KMS-11 (cell line): ENCODE measurements at regions not wholly inside any gene's neighbourhood (a gene's known extent, or its start where the extent isn't known, plus 50 kb on each side); places are given as distances from the start of the nearest gene placed in this dataset.

Experiments used
- H2AFZ ChIP-seq: fragments of 200-600 bp; sonication (generic); 2 replicates; pipeline ENCODE4 v1.6.1; 2016; ENCODE audit warnings: antibody characterized with exemption, mixed run types, low read depth
- H3K27ac ChIP-seq: fragments of 200-600 bp; sonication (generic); 2 replicates; pipeline ENCODE4 v1.6.1; 2016; ENCODE audit warnings: mild to moderate bottlenecking, mixed run types
- H3K27me3 ChIP-seq: fragments of 200-600 bp; sonication (generic); 2 replicates; pipeline ENCODE4 v1.6.1; 2017; ENCODE audit warnings: mild to moderate bottlenecking, low read depth, mixed run types, moderate library complexity; ENCODE audit not compliant: insufficient read depth
- H3K36me3 ChIP-seq: fragments of 200-600 bp; sonication (generic); 2 replicates; pipeline ENCODE4 v1.6.1; 2017; ENCODE audit warnings: mild to moderate bottlenecking, mixed run types; ENCODE audit not compliant: insufficient read depth
- H3K4me1 ChIP-seq: fragments of 200-600 bp; sonication (generic); 2 replicates; pipeline ENCODE4 v1.6.1; 2016; ENCODE audit warnings: mild to moderate bottlenecking, low read depth, mixed run types; ENCODE audit not compliant: poor library complexity, severe bottlenecking
- H3K4me2 ChIP-seq: fragments of 200-600 bp; sonication (generic); 2 replicates; pipeline ENCODE4 v1.7.0; 2016; ENCODE audit warnings: mild to moderate bottlenecking, mixed run types
- H3K4me3 ChIP-seq: fragments of 200-600 bp; sonication (generic); IDR thresholded peaks from 2 replicates; pipeline ENCODE4 v1.6.1; 2017; ENCODE audit warnings: low read depth, low read length, mixed read lengths; ENCODE audit not compliant: insufficient read depth
- H3K79me2 ChIP-seq: fragments of 200-600 bp; sonication (generic); 2 replicates; pipeline ENCODE4 v1.6.1; 2016; ENCODE audit warnings: low read depth, mixed run types; ENCODE audit not compliant: insufficient read depth
- H3K9ac ChIP-seq: fragments of 200-600 bp; sonication (generic); 2 replicates; pipeline ENCODE4 v1.6.1; 2016; ENCODE audit warnings: mild to moderate bottlenecking, mixed run types
- H4K20me1 ChIP-seq: fragments of 200-600 bp; sonication (generic); 2 replicates; pipeline ENCODE4 v1.6.1; 2016; ENCODE audit warnings: mild to moderate bottlenecking, mixed run types; ENCODE audit not compliant: insufficient read depth
- CTCF ChIP-seq: fragments of 200-600 bp; sonication (generic); conservative IDR thresholded peaks from 2 replicates; pipeline ENCODE4 v1.6.1; 2017; ENCODE audit warnings: low read depth, mild to moderate bottlenecking, antibody characterized with exemption, low read length, moderate library complexity, mixed read lengths

GRCh38 chr7:25678215-25678614 lies 449.9 kb upstream of the NPVF start:
- H3K79me2 ChIP-seq: no peaks in the 10 kb centered on the region
- no peak overlapping the region for H2AFZ ChIP-seq
- H3K27ac ChIP-seq: no peak overlapping the region
- H3K9ac ChIP-seq: no peak overlapping the region
- no peak overlapping the region; the same call in 1 of the 2 replicates for H3K4me2 ChIP-seq
- no peak for TF ChIP-seq CTCF
- no peak overlapping the region for H3K4me3 ChIP-seq
- H3K27me3 ChIP-seq: no peaks in the 10 kb centered on the region
- H3K4me1 ChIP-seq: peaks cover 15% of the 10 kb centered on the region
- no peaks in the 10 kb centered on the region for H4K20me1 ChIP-seq
- no peaks in the 10 kb centered on the region for H3K36me3 ChIP-seq

GRCh38 chr7:25680636-25681035 lies 452.4 kb upstream of the NPVF start:
- no peaks in the 10 kb centered on the region for H3K79me2 ChIP-seq
- no peak overlapping the region for H3K9ac ChIP-seq
- peaks cover 15% of the 10 kb centered on the region for H3K4me1 ChIP-seq
- H3K4me3 ChIP-seq: no peak overlapping the region
- no peak for TF ChIP-seq CTCF
- no peak overlapping the region for H3K27ac ChIP-seq
- H3K36me3 ChIP-seq: no peaks in the 10 kb centered on the region
- no peak overlapping the region for H3K4me2 ChIP-seq
- H2AFZ ChIP-seq: no peak overlapping the region
- H4K20me1 ChIP-seq: no peaks in the 10 kb centered on the region
- H3K27me3 ChIP-seq: no peaks in the 10 kb centered on the region

- Histone ChIP-seq H3K4me2 (no peak overlapping the region), H3K27me3 (no peaks in the 10 kb centered on the region), H3K9ac (no peak overlapping the region), H3K79me2 (no peaks in the 10 kb centered on the region), H4K20me1 (no peaks in the 10 kb centered on the region), H3K4me1 (no peaks in the 10 kb centered on the region), H3K4me3 (no peak overlapping the region), H3K36me3 (no peaks in the 10 kb centered on the region), H2AFZ (no peak overlapping the region), H3K27ac (no peak overlapping the region)
- TF ChIP-seq CTCF: no peak
Measured at GRCh38 chr7:25684360-25684759, 456.1 kb upstream of the NPVF start.

GRCh38 chr7:25686493-25686892 lies 458.2 kb upstream of the NPVF start:
- H3K27me3 ChIP-seq: no peaks in the 10 kb centered on the region
- no peaks in the 10 kb centered on the region for H3K4me1 ChIP-seq
- no peak overlapping the region for H3K27ac ChIP-seq
- no peaks in the 10 kb centered on the region for H4K20me1 ChIP-seq
- no peak overlapping the region for H3K4me2 ChIP-seq
- no peak overlapping the region for H3K9ac ChIP-seq
- H3K79me2 ChIP-seq: no peaks in the 10 kb centered on the region
- no peak overlapping the region for H3K4me3 ChIP-seq
- H2AFZ ChIP-seq: no peak overlapping the region
- H3K36me3 ChIP-seq: no peaks in the 10 kb centered on the region
- TF ChIP-seq CTCF: no peak
